ENCODE measurements at regions not wholly inside any gene's neighbourhood (a gene's known extent, or its start where the extent isn't known, plus 50 kb on each side); places are given as distances from the start of the nearest gene placed in this dataset.

- DNase-seq (ENCODE audit: low read depth in 1 of 2, low spot score in 1 of 2) (no peak), FAIRE-seq (no peak), ATAC-seq (no peak)
- peak overlapping the region; percentile 82 to 92 for H3K27ac ChIP-seq
- ChIA-PET POLR2A (interaction anchor here (0.8 to 1.2 kb wide), 3 partner anchors 12 to 21 kb away, joined by 3 to 4 read pairs (median 3); no protein-coding TSS in a partner anchor), CTCF (interaction anchor here (0.7 to 6.3 kb wide), 18 partner anchors 10 to 363 kb away, joined by 3 to 68 read pairs (median 3); partner anchors contain the start of gene TOR2A)
- 35% methylated on average over 11 of the region's 11 CpGs for WGBS (ENCODE audit: missing lambda C conversion rate)
- no peaks in the 10 kb centered on the region for H3K9me3 ChIP-seq
- no peak overlapping the region for H3K4me3 ChIP-seq
- TF ChIP-seq TFCP2L1 (CRISPR knock-in tag; IDR thresholded peaks at IDR 0.05), result no peak
- no peak for TF ChIP-seq NFE2L2 (conservative IDR thresholded peaks at IDR 0.05; ENCODE audit: low read length)
- TF ChIP-seq BHLHE40 (IDR thresholded peaks at IDR 0.05; ENCODE audit: low read depth, low read length), result no peak
- no peak for TF ChIP-seq CHD2 (IDR thresholded peaks at IDR 0.05; ENCODE audit: low read length, partially characterized antibody)
- no peak for TF ChIP-seq MAZ (IDR thresholded peaks at IDR 0.05; ENCODE audit: borderline replicate concordance, low read depth, low read length)
- no peak for TF ChIP-seq CBX2 (IDR thresholded peaks at IDR 0.05; ENCODE audit: borderline replicate concordance, low read depth)
- no peak for TF ChIP-seq CTCF (IDR thresholded peaks at IDR 0.05)
- no peak for TF ChIP-seq ZFP36 (IDR thresholded peaks at IDR 0.05; ENCODE audit: borderline replicate concordance, partially characterized antibody)
- TF ChIP-seq HEYL (CRISPR knock-in tag; IDR thresholded peaks at IDR 0.05), result no peak
- no peak for TF ChIP-seq POLR2AphosphoS2 (conservative IDR thresholded peaks at IDR 0.05; ENCODE audit: low read length)
- TF ChIP-seq NPAS2 (CRISPR knock-in tag; IDR thresholded peaks at IDR 0.05; ENCODE audit: borderline replicate concordance), result no peak
- TF ChIP-seq RFX5 (IDR thresholded peaks at IDR 0.05), result no peak
- no peak for TF ChIP-seq EP300 (IDR thresholded peaks at IDR 0.05)
- TF ChIP-seq POLR2A (IDR thresholded peaks at IDR 0.05; ENCODE audit: low read length), result no peak
- TF ChIP-seq PHF8 (IDR thresholded peaks at IDR 0.05; ENCODE audit: borderline replicate concordance, low read depth), result no peak
- no peak for TF ChIP-seq HDAC2 (IDR thresholded peaks at IDR 0.05)
- TF ChIP-seq HOXB5 (CRISPR knock-in tag; IDR thresholded peaks at IDR 0.05), result no peak
- TF ChIP-seq, protein P1, sequence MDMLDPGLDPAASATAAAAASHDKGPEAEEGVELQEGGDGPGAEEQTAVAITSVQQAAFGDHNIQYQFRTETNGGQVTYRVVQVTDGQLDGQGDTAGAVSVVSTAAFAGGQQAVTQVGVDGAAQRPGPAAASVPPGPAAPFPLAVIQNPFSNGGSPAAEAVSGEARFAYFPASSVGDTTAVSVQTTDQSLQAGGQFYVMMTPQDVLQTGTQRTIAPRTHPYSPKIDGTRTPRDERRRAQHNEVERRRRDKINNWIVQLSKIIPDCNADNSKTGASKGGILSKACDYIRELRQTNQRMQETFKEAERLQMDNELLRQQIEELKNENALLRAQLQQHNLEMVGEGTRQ (IDR thresholded peaks at IDR 0.05), result no peak
- no peak for TF ChIP-seq FOSB (CRISPR knock-in tag; IDR thresholded peaks at IDR 0.05)
- no peak for TF ChIP-seq CEBPB (IDR thresholded peaks at IDR 0.05)
- H3K4me1 ChIP-seq, result peaks cover 91% of the 10 kb centered on the region
- H3K4me2 ChIP-seq, result peak overlapping the region; percentile 69
Observed at GRCh38 chr9:127557998-127558546, 54.0 kb upstream of the STXBP1 start.

DNA sequence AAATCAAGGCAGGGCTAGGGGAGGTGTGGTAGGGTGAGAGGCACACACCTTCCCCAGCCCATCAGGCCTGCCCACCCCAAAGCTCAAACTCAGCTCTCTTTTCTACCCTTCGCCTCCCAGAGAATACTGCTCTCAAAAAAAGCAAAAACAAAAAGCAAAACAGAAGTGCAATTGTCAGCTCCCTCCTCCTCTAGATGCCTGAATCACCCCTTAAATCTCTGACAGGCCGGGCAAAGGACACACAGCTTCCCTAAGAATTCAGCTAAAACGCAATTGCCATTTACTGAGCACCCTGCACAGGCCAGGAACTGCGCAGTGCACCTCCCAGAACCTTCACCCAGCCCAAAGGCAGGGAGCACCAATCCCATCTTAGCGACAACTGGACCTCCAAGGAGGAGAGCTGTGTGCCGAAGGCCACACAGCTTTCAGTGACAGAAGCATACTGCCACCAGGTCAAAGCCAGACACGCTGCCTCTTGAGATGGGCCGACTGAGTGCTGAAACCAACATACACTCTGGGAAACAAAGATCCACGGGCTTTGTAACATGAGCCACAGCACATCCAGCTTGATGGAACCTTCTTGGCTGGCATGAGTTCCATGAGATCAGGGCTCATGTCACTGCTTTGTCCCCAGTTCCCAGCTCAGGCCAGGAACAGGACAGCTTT, 53.4 kb upstream of the STXBP1 start:
- DNase-seq (ENCODE audit: low read depth in 1 of 2, low spot score in 1 of 2) (no peak), ATAC-seq (no peak), FAIRE-seq (no peak)
- Histone ChIP-seq H3K4me2 (peak overlapping the region; percentile 69), H3K4me1 (peaks cover 97% of the 10 kb centered on the region), H3K4me3 (no peak overlapping the region), H3K27ac (peak overlapping the region; percentile 82 to 92), H3K9me3 (no peaks in the 10 kb centered on the region)
- WGBS (ENCODE audit: missing lambda C conversion rate), result 68% methylated on average over 9 of the region's 9 CpGs
- POLR2A ChIA-PET, result interaction anchor here (1.0 to 1.2 kb wide), 2 partner anchors 14 to 20 kb away, joined by 3 read pairs; no protein-coding TSS in a partner anchor
- CTCF ChIA-PET, result interaction anchor here (0.9 to 6.3 kb wide), 18 partner anchors 10 to 363 kb away, joined by 3 to 68 read pairs (median 4); partner anchors contain the start of gene TOR2A
- TF ChIP-seq, protein P2, sequence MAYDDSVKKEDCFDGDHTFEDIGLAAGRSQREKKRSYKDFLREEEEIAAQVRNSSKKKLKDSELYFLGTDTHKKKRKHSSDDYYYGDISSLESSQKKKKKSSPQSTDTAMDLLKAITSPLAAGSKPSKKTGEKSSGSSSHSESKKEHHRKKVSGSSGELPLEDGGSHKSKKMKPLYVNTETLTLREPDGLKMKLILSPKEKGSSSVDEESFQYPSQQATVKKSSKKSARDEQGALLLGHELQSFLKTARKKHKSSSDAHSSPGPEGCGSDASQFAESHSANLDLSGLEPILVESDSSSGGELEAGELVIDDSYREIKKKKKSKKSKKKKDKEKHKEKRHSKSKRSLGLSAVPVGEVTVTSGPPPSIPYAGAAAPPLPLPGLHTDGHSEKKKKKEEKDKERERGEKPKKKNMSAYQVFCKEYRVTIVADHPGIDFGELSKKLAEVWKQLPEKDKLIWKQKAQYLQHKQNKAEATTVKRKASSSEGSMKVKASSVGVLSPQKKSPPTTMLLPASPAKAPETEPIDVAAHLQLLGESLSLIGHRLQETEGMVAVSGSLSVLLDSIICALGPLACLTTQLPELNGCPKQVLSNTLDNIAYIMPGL (CRISPR knock-in tag; IDR thresholded peaks at IDR 0.05; ENCODE audit: borderline replicate concordance), result no peak
- TF ChIP-seq PHF8 (IDR thresholded peaks at IDR 0.05; ENCODE audit: borderline replicate concordance, low read depth), result no peak
- TF ChIP-seq, protein P3, sequence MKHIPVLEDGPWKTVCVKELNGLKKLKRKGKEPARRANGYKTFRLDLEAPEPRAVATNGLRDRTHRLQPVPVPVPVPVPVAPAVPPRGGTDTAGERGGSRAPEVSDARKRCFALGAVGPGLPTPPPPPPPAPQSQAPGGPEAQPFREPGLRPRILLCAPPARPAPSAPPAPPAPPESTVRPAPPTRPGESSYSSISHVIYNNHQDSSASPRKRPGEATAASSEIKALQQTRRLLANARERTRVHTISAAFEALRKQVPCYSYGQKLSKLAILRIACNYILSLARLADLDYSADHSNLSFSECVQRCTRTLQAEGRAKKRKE (CRISPR knock-in tag; IDR thresholded peaks at IDR 0.05; ENCODE audit: low read depth), result no peak
- TF ChIP-seq RFX5 (IDR thresholded peaks at IDR 0.05), result no peak
- no peak for TF ChIP-seq RNF2 (IDR thresholded peaks at IDR 0.05; ENCODE audit: borderline replicate concordance, low read depth)
- TF ChIP-seq EHMT2 (IDR thresholded peaks at IDR 0.05; ENCODE audit: low read depth), result no peak
- TF ChIP-seq JUNB (IDR thresholded peaks at IDR 0.05), result no peak
- no peak for TF ChIP-seq RARB (CRISPR knock-in tag; IDR thresholded peaks at IDR 0.05)
- TF ChIP-seq ZFP36 (IDR thresholded peaks at IDR 0.05; ENCODE audit: borderline replicate concordance, partially characterized antibody), result no peak
- TF ChIP-seq HEYL (CRISPR knock-in tag; IDR thresholded peaks at IDR 0.05), result no peak
- no peak for TF ChIP-seq REST (IDR thresholded peaks at IDR 0.05)
- TF ChIP-seq POLR2AphosphoS2 (conservative IDR thresholded peaks at IDR 0.05; ENCODE audit: low read length), result no peak
- no peak for TF ChIP-seq NFE2L2 (conservative IDR thresholded peaks at IDR 0.05; ENCODE audit: low read length)

All from A549 (cell line).